IMR-90 (cell line): ENCODE measurements at regions not wholly inside any gene's neighbourhood (a gene's known extent, or its start where the extent isn't known, plus 50 kb on each side); places are given as distances from the start of the nearest gene placed in this dataset.

Source experiments
- ATAC-seq: fragments of 200-7000 bp; cut with Tn5 transposase; 2 replicates; pipeline ENCODE4 v1.9.1; 2020; ENCODE audit warnings: low read depth, mild to moderate bottlenecking, moderate library complexity
- BruUV-seq: library from RNA; stranded (reverse); fragments of 400-500 nt; replicated peaks from 2 replicates; lab custom pipeline; 2021; lab: Mats Ljungman, UMichigan
- CTCF ChIA-PET: fragments of 300-600 bp; formaldehyde crosslinking; extraction: SDS; loops from one replicate; lab custom pipeline; 2021; ENCODE audit warnings: antibody characterized with exemption; lab: Yijun Ruan, JAX
- POLR2A ChIA-PET: fragments of 300-600 bp; sonication (Branson Sonifier 250); formaldehyde crosslinking; loops from one replicate; lab custom pipeline; 2022; ENCODE audit warnings: antibody characterized with exemption; ENCODE audit not compliant: unreplicated experiment; lab: Charles Lee
- DNase-seq: peaks from one replicate; pipeline ENCODE4 v3.0.0; 2013
- H2AFZ ChIP-seq: replicated peaks from 2 replicates; pipeline ENCODE3; 2013; ENCODE audit warnings: low read length, mild to moderate bottlenecking; ENCODE audit not compliant: poor library complexity
- H2AK5ac ChIP-seq: 2 replicates; pipeline ENCODE4 v1.6.1; 2013; ENCODE audit warnings: low read depth, low read length, inconsistent platforms
- H2AK9ac ChIP-seq: replicated peaks from 2 replicates; pipeline ENCODE3; 2013; ENCODE audit warnings: mild to moderate bottlenecking, low read depth, low read length, moderate library complexity; ENCODE audit not compliant: poor library complexity
- H2BK120ac ChIP-seq: 2 replicates; pipeline ENCODE4 v1.6.1; 2013; ENCODE audit warnings: low read depth, low read length, inconsistent platforms
- H2BK15ac ChIP-seq: 3 replicates; pipeline ENCODE4 v1.6.1; 2013; ENCODE audit warnings: low read depth, low read length, inconsistent platforms
- H2BK20ac ChIP-seq: 2 replicates; pipeline ENCODE4 v1.6.1; 2013; ENCODE audit warnings: low read depth, mild to moderate bottlenecking, inconsistent platforms, low read length, moderate library complexity
- H2BK5ac ChIP-seq: 2 replicates; pipeline ENCODE4 v1.6.1; 2013; ENCODE audit warnings: mild to moderate bottlenecking, low read depth, low read length, inconsistent platforms; ENCODE audit not compliant: poor library complexity, severe bottlenecking
- H3K14ac ChIP-seq: replicated peaks from 2 replicates; pipeline ENCODE4 v1.6.1; 2013; ENCODE audit warnings: low read depth, low read length, inconsistent platforms
- H3K18ac ChIP-seq: 2 replicates; pipeline ENCODE4 v1.6.1; 2013; ENCODE audit warnings: low read depth, low read length, control low read depth
- H3K23ac ChIP-seq: 2 replicates; pipeline ENCODE4 v1.6.1; 2013; ENCODE audit warnings: low read depth, low read length, inconsistent platforms
- H3K27ac ChIP-seq: 2 replicates; pipeline ENCODE4 v1.5.1; 2013; ENCODE audit warnings: mild to moderate bottlenecking, control low read depth, low read length; ENCODE audit not compliant: insufficient read depth
- H3K27me3 ChIP-seq: 2 replicates; pipeline ENCODE4 v1.6.1; 2013; ENCODE audit warnings: low read length; ENCODE audit not compliant: control insufficient read depth, insufficient read depth
- H3K36me3 ChIP-seq: 2 replicates; pipeline ENCODE4 v1.6.1; 2013; ENCODE audit warnings: low read length, mixed read lengths; ENCODE audit not compliant: control insufficient read depth, insufficient read depth
- H3K4ac ChIP-seq: 2 replicates; pipeline ENCODE4 v1.6.1; 2013; ENCODE audit warnings: low read depth, low read length, inconsistent platforms
- H3K4me1 ChIP-seq: 2 replicates; pipeline ENCODE4 v1.6.1; 2013; ENCODE audit warnings: low read length, mixed read lengths; ENCODE audit not compliant: control insufficient read depth, insufficient read depth
- H3K4me2 ChIP-seq: 2 replicates; pipeline ENCODE4 v1.6.1; 2013; ENCODE audit warnings: low read depth, mild to moderate bottlenecking, control low read depth, low read length, moderate library complexity
- H3K4me3 ChIP-seq: 2 replicates; pipeline ENCODE4 v1.5.1; 2013; ENCODE audit warnings: low read depth, mild to moderate bottlenecking, control low read depth, low read length, moderate library complexity; ENCODE audit not compliant: insufficient read depth
- H3K56ac ChIP-seq: 2 replicates; pipeline ENCODE4 v1.6.1; 2013; ENCODE audit warnings: low read length, inconsistent platforms; ENCODE audit not compliant: insufficient read depth; ENCODE audit errors: extremely low read depth
- H3K79me1 ChIP-seq, 2 experiments: 2 replicates each; pipeline ENCODE4 v1.6.1; 2013; ENCODE audit warnings: low read length in 2 of 2, inconsistent platforms in 1 of 2, low read depth in 1 of 2
- H3K9ac ChIP-seq: 2 replicates; pipeline ENCODE4 v1.6.1; 2013; ENCODE audit warnings: low read depth, low read length, control low read depth
- H3K9me1 ChIP-seq: 2 replicates; pipeline ENCODE4 v1.6.1; 2013; ENCODE audit warnings: low read length, inconsistent platforms; ENCODE audit not compliant: insufficient read depth
- H3K9me3 ChIP-seq: 2 replicates; pipeline ENCODE4 v1.6.1; 2013; ENCODE audit warnings: low read length; ENCODE audit not compliant: control insufficient read depth, insufficient read depth
- H4K20me1 ChIP-seq: 2 replicates; pipeline ENCODE4 v1.6.1; 2013; ENCODE audit warnings: low read length, inconsistent platforms; ENCODE audit not compliant: insufficient read depth
- H4K5ac ChIP-seq: 2 replicates; pipeline ENCODE4 v1.6.1; 2013; ENCODE audit warnings: mild to moderate bottlenecking, low read depth, low read length, control low read depth
- H4K8ac ChIP-seq, 2 experiments: 2 replicates each; pipeline ENCODE4 v1.6.1; 2013; ENCODE audit warnings: low read depth in 2 of 2, low read length in 2 of 2, control low read depth in 1 of 2, inconsistent platforms in 1 of 2
- H4K91ac ChIP-seq: 2 replicates; pipeline ENCODE4 v1.6.1; 2013; ENCODE audit warnings: low read depth, low read length, inconsistent platforms; ENCODE audit not compliant: insufficient read depth
- MAFK ChIP-seq: IDR thresholded peaks from 2 replicates; pipeline ENCODE4 v1.6.1; 2012; ENCODE audit warnings: low read depth, low read length, improper control_type of control experiment
- NFE2L2 ChIP-seq: fragments of 150-350 bp; IDR thresholded peaks from 2 replicates; pipeline ENCODE4 v1.6.1; 2016; ENCODE audit warnings: low read depth, mild to moderate bottlenecking, low read length
- POLR2A ChIP-seq: IDR thresholded peaks from 2 replicates; pipeline ENCODE4 v1.6.1; 2012; ENCODE audit warnings: mild to moderate bottlenecking, low read depth, low read length
- RAD21 ChIP-seq: IDR thresholded peaks from 2 replicates; pipeline ENCODE4 v1.6.1; 2012; ENCODE audit warnings: low read length, improper control_type of control experiment
- WGBS, 2 experiments: methylation state at CpG; one replicate each; pipeline versions ENCODE4 v1.1.5 to v1.1.7; 2013; ENCODE audit warnings: missing lambda C conversion rate in 2 of 2; ENCODE audit not compliant: insufficient read length in 1 of 2; ENCODE audit errors: extremely low coverage in 2 of 2; 5-methylcytosine and 5-hydroxymethylcytosine counted together
- dilution Hi-C: fragments of 300-500 bp; cut with HindIII; formaldehyde crosslinking; loops from one replicate; pipeline ENCODE4 v1.14.3; 2018; ENCODE audit warnings: low sequenced_read_pairs; ENCODE audit not compliant: unreplicated experiment
- in situ Hi-C: fragments of 300-500 bp; cut with MboI; formaldehyde crosslinking; loops from 3 replicates; pipeline ENCODE4 v1.14.3; 2019; ENCODE audit warnings: low sequenced_read_pairs, inconsistent platforms, mixed read lengths
- intact Hi-C: fragments of 100-400 bp; cut with micrococcal nuclease; formaldehyde crosslinking; loops from 2 replicates; pipeline ENCODE4 v1.10.0; 2022
- TF ChIP-seq, protein P1 (sequence below): fragments of 150-350 bp; IDR thresholded peaks from 2 replicates; pipeline ENCODE4 v1.6.1; 2016; ENCODE audit warnings: low read depth, mild to moderate bottlenecking, low read length, moderate library complexity, borderline replicate concordance

DNA sequence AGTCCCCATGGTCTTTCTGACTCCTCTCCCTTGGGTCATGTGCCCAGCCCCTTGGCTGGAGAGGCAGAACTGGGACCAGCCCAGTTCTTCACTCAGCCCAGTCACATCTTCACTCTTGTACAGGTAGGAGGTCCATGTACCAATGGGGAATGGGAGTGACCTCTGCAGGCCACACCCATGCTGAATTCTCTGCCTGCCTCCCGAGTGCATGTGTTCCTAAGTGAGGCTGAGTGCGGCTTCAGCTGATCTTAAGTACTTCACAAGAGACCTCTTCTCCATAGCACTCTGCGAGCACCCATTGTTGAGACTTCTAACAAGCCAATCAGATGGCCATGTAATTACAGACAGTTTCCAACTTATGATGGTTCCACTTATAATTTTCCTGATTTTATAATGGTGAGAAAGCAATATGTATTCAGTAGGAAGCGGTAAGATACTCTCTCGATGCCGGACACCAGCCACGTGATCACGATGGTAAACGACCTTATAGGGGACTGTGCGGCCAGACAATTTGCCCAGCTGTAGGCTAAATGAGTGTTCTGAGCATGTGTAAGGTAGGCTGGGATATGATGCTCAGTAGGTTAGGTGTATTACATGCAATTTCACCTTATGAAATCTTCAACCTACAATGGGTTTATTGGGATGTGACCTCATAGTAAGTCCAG is 112.1 kb downstream of the KLF13 start:
- Histone ChIP-seq H3K4ac (no peak overlapping the region), H4K91ac (no peak overlapping the region), H3K36me3 (no peaks in the 10 kb centered on the region), H3K4me2 (no peak overlapping the region), H2BK20ac (no peak overlapping the region), H3K18ac (no peak overlapping the region), H4K20me1 (no peaks in the 10 kb centered on the region), H3K14ac (no peak overlapping the region), H3K9ac (no peak overlapping the region), H3K9me1 (peaks cover 11% of the 10 kb centered on the region), H3K27me3 (no peaks in the 10 kb centered on the region), H2AFZ (no peak overlapping the region), H3K79me1 (no peaks in the 10 kb centered on the region), H3K4me1 (peaks cover 33% of the 10 kb centered on the region), H2BK15ac (no peak overlapping the region), H3K9me3 (no peaks in the 10 kb centered on the region), H2BK120ac (no peak overlapping the region), H4K5ac (no peak overlapping the region), H2AK5ac (peak overlapping the region; percentile 82; the same call in 1 of the 2 replicates), H4K8ac (no peak overlapping the region), H2BK5ac (no peak overlapping the region), H3K4me3 (no peak overlapping the region), H3K56ac (no peak overlapping the region), H3K23ac (no peak overlapping the region), H3K27ac (no peak overlapping the region), H2AK9ac (no peak overlapping the region)
- WGBS, 2 experiments = no CpG with 5 or more reads among the region's 10 CpGs
- dilution Hi-C loops (no loop called here), in situ Hi-C loops (loop anchor here (5.0 kb wide), 1 partner anchor 36 kb away; no protein-coding TSS in a partner anchor), intact Hi-C loops (no loop called here)
- POLR2A ChIA-PET = no interaction called here
- ATAC-seq (no peak), DNase-seq (no peak)
- CTCF ChIA-PET = no interaction called here
- no TSS peak for BruUV-seq
- TF ChIP-seq, protein P1, sequence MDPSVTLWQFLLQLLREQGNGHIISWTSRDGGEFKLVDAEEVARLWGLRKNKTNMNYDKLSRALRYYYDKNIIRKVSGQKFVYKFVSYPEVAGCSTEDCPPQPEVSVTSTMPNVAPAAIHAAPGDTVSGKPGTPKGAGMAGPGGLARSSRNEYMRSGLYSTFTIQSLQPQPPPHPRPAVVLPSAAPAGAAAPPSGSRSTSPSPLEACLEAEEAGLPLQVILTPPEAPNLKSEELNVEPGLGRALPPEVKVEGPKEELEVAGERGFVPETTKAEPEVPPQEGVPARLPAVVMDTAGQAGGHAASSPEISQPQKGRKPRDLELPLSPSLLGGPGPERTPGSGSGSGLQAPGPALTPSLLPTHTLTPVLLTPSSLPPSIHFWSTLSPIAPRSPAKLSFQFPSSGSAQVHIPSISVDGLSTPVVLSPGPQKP = no peak
- TF ChIP-seq NFE2L2 = no peak
- no peak for TF ChIP-seq MAFK
- no peak for TF ChIP-seq RAD21
- TF ChIP-seq POLR2A = no peak
